GM19372 (cell line): ENCODE measurements at regions not wholly inside any gene's neighbourhood (a gene's known extent, or its start where the extent isn't known, plus 50 kb on each side); places are given as distances from the start of the nearest gene placed in this dataset.
"Not testable (repeated sequence)": the region's sequence is repeated elsewhere in the genome, so short reads cannot be mapped to it uniquely, and the experiment has no call there.

Experiments
- ATAC-seq: cut with Tn5 transposase; IDR thresholded peaks from one replicate; pipeline ENCODE4 v1.9.1; 2021; ENCODE audit warnings: mild to moderate bottlenecking, low read depth, moderate library complexity; ENCODE audit not compliant: unreplicated experiment

- no peak for ATAC-seq
Observed at GRCh38 chr4:23130845-23131244, 438.1 kb downstream of the GBA3 start.

- ATAC-seq, result no peak
Observed at GRCh38 chr4:23125118-23125517, 432.4 kb downstream of the GBA3 start.

GRCh38 chr4:23122666-23123400 lies 430.1 kb downstream of the GBA3 start:
- ATAC-seq, result no peak

GRCh38 chr4:23120374-23120773 lies 427.6 kb downstream of the GBA3 start:
- no peak for ATAC-seq

DNA sequence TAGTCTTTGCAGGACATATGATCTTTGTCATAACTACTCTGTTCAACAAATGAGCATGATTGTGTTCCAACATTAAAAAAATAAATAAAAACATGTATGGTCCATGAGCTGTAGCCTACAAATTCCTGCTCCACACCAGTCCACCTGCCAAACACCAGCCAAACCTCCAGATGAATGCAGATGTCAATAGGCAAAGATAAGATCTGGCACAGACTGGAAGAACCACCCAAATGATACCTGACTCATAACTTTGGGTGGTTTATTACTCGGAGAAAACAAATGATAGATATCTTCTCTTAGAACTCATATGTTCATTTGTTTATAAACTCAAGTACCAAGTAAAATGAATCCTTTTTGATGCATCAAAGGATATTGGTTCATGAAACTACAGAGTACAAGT lies 425.1 kb downstream of the GBA3 start:
- no peak for ATAC-seq

- no peak for ATAC-seq
Observed at GRCh38 chr4:23114538-23114937, 421.8 kb downstream of the GBA3 start.

GRCh38 chr4:23113104-23113503 lies 420.4 kb downstream of the GBA3 start:
- ATAC-seq, result no peak

DNA sequence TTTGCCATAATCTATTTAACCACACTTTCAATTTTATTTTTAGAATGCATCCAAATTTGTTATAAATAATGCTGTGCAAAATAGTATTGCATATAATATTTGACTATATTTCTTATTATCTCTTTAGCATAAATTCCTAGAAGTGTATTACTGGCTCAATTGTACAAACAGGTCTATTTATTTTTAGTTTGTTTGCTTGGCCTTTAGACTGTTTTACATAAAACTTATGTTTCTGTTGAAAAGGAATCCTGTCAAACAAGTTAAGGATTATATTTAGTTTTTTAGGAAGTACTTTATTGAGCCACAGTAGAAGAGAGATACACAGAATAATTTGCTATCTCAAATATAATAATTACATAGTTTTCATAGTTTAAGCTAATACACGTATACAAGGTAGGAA lies 413.8 kb downstream of the GBA3 start:
- ATAC-seq, result no peak

GRCh38 chr4:23105759-23106370 lies 413.1 kb downstream of the GBA3 start:
- ATAC-seq, result no peak

- no peak for ATAC-seq
Observed at GRCh38 chr4:23097251-23097650, 404.5 kb downstream of the GBA3 start.

DNA sequence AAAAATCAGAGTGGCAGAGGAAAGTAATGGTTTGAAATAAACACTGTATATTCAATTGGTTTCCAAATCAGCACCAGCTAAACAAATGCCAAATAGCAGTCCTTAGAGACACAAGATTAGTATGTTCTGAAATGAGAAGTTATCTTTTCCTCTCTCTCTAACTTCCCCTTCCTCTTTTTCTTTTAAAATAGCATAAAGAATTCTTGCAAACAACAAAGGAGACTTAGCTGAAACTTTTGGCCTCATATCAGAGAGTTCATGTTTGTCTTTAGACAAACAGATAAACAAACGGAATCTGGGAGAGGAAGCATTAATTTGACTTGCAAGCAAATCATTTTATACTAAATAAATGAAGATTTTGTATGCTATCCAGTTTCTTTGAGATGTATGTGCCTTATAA lies 399.0 kb downstream of the GBA3 start:
- no peak for ATAC-seq

DNA sequence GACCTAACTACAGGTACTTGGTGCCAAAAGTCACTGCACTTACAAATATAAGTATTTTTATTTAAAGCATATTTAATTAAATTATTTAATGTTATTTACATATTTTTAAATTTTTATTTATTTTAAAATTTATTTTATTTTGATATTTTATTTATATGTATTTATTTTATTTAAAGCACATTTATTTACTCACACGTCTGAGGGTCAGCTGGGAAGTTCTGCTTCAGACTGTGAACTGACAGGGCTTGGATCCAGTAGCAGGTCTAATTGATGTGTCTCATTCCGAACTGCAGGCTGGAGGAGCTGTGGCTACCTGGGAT lies 392.5 kb downstream of the GBA3 start:
- no peak for ATAC-seq

DNA sequence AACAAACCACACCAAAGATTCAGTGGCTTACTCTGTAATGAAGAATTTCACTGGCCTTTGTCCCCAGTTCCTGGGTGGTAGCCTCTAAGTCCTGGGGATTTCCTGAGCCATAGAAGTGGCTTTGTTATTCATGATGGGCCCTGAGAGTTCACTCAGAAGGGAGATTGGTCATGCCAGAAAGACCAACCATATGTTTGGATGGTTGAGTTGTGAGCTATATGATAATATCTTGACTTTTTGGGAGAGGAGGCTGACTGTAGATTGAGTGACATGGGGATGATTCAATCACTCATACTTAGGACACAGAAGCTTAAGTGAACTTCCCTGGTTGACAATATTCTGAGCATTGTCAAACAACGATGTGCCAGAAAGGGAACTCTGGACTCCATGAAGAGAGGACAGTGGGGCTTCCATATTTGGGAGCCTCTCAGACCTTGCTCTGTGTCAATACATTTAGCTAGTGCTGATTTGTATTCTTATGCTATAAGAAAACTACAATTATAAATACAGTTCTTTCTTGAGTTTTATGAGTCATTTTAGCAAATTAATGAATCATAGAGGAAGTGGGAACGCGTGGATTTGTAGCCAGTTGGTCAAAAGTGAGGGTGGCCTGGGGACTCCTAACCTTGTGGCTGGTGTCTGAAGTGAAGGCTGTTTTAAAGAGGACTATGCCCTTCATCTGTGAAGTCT lies 392.0 kb downstream of the GBA3 start:
- no peak for ATAC-seq

DNA sequence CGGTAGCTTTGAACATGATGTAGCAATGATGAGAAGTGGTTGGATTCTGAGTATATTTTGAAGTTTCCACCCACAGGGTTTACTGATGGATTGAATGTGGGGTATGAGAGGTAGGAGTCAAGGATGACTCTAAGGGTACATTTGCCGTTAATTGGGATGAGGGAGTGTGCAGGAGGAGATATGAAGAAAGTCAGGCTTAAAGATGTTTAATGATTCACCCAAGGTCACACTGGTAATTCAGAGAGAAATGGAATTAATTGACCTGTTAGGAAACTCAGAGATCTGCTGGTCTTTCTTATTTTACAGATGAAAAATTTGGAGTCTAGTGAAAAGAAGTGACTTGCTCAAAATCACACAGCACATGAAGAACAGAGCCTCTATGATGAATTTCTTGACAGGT lies 390.7 kb downstream of the GBA3 start:
- no peak for ATAC-seq

DNA sequence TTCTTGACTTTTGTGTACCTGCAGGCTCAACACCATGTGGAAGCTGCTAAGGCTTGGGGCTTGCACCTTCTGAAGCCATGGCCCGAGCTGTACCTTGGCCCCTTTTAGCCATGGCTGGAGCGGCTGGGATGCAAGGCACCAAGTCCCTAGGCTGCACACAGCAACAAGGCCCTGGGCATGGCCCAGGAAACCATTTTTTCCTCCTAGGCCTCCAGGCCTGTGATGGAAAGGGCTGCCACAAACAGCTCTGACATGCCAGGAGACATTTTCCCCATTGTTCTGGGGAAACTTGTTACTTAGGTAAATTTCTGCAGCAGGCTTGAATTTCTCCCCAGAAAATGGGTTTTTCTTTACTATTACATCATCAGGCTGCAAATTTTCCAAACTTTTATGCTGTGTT lies 387.4 kb downstream of the GBA3 start:
- not testable (repeated sequence) for ATAC-seq

- ATAC-seq, result no peak
Observed at GRCh38 chr4:23070848-23071570, 378.3 kb downstream of the GBA3 start.

- no peak for ATAC-seq
Observed at GRCh38 chr4:23068756-23069155, 376.0 kb downstream of the GBA3 start.

DNA sequence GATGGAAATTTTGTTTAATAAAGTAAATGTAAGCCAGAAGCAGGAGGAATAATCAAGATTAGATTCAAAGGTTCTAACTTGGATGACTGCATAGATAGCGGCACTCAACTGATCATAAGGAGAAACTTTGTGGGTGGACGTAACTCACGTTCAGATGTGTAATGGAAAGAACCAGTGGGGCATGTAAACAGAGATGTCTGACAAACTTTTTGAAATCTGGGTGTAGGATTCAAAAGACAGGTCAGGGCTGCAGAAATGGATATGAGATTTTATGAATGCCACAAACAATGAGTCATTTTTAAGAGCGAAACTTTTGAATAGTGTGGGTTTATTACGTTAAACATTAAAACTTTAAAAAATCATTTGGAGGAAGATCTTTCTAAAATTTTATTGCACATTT lies 375.6 kb downstream of the GBA3 start:
- ATAC-seq, result no peak

DNA sequence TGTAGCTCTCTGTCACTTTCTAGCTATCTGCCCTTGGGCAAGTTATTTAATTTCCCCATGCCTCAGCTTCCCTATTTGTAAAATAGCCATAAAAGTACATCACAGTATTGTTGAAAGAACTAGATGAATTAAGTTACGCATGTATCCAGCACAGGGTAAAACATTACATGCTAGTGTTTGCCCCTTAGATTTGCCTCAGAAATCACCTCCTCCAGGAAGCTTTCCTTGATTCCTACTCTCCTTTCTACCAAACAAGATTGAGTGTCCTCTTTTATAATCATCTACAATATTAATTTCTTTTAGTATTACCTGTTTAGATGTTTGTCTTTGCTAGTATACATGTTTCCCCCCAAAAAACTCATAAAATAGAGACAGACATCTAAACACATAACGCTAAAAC lies 369.5 kb downstream of the GBA3 start:
- ATAC-seq, result no peak

DNA sequence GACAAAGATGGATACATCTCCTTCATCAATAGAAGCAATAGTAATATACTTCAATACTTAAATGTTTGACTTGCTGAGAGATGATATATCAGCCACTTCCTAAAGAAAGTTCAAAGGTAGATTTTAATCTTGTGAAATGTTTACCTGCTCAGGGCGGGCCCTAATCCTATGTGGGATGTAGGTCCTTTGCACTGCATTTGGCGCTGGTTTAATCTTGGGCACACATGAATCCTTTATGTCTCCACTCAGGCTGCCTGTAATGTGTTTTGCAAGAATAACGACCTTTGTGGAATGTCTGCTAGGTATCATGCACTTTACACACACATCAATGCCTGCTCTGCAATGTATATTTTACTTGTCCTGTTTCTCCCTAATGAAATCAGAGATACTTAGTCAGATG lies 368.7 kb downstream of the GBA3 start:
- no peak for ATAC-seq

GRCh38 chr4:23060776-23061175 lies 368.0 kb downstream of the GBA3 start:
- ATAC-seq, result no peak
